HG02938 (cell line): ENCODE measurements at regions not wholly inside any gene's neighbourhood (a gene's known extent, or its start where the extent isn't known, plus 50 kb on each side); places are given as distances from the start of the nearest gene placed in this dataset.

ENCODE experiments used
- ATAC-seq: cut with Tn5 transposase; IDR thresholded peaks from one replicate; pipeline ENCODE4 v1.9.1; 2021; ENCODE audit warnings: mild to moderate bottlenecking, moderate library complexity; ENCODE audit not compliant: unreplicated experiment

- no peak for ATAC-seq
Observed at GRCh38 chr2:174022431-174022830, 57.3 kb upstream of the SP3 start.

- ATAC-seq: peak; percentile 58
Observed at GRCh38 chr2:174020926-174021662, 55.9 kb upstream of the SP3 start.

DNA sequence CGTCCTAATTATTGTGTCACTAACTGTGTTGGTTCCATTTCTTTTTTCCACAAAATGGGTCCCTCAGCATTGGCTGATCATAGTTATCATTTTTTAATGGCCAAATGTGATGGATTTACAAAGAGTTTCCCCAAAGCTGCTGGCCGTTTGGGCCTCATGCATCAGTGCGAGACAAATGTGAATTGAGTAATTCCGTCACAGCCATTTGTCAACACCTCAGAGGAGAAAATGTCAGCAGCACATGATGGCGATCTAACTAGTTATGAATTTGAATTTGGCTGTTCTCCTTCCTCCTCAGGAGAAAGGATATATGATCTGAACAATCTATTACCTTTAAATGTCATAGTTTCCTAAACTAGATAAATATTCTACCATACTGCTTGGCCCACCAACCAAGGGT, 54.9 kb upstream of the SP3 start:
- no peak for ATAC-seq

- ATAC-seq: no peak
Observed at GRCh38 chr2:174016447-174016846, 51.3 kb upstream of the SP3 start.

DNA sequence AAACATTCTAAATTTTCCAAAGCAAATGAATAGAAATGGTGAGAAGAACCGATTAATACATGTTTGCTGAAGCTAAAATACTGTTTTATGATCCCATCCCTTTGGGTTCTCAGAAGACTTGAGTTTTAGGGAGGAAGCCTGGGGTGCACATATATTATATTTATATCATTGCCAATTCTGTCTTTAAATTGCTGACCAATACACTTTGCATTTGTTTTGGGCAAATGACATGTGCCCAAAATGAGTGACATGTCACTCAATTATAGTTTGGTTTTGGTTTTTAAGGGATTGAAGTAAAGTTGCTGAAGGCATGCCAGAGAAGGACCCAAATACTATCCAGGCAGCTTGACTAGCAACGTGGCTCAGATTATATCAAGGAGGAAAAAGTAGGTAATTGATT, 50.3 kb upstream of the SP3 start:
- ATAC-seq: no peak
